ENCODE measurements at regions not wholly inside any gene's neighbourhood (a gene's known extent, or its start where the extent isn't known, plus 50 kb on each side); places are given as distances from the start of the nearest gene placed in this dataset.

DNA sequence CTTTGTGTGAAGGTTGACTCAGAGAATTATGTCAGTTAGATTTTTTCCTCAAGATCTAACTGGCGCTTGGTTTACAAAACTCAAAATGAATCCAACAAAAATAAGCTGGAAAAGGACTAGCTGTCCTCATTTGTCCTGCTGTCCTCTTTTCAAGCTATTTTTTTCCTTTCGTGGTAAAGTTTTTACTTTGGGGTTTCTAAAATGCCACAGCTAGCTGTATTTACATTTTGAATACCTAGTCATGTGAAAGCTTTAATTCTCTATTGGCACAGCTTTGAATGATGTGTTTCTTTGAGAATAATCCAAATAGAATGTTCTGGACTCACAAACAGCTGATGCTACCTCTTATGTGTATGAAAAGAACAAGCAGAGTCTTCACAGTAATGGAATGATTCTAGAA lies 673.6 kb upstream of the NR5A2 start:
- TF ChIP-seq, protein P1, sequence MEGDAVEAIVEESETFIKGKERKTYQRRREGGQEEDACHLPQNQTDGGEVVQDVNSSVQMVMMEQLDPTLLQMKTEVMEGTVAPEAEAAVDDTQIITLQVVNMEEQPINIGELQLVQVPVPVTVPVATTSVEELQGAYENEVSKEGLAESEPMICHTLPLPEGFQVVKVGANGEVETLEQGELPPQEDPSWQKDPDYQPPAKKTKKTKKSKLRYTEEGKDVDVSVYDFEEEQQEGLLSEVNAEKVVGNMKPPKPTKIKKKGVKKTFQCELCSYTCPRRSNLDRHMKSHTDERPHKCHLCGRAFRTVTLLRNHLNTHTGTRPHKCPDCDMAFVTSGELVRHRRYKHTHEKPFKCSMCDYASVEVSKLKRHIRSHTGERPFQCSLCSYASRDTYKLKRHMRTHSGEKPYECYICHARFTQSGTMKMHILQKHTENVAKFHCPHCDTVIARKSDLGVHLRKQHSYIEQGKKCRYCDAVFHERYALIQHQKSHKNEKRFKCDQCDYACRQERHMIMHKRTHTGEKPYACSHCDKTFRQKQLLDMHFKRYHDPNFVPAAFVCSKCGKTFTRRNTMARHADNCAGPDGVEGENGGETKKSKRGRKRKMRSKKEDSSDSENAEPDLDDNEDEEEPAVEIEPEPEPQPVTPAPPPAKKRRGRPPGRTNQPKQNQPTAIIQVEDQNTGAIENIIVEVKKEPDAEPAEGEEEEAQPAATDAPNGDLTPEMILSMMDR (IDR thresholded peaks at IDR 0.05), result no peak
- TF ChIP-seq POLR2AphosphoS5 (IDR thresholded peaks at IDR 0.05), result no peak

Data from sigmoid colon (tissue), 4 donors.